ENCODE measurements at regions not wholly inside any gene's neighbourhood (a gene's known extent, or its start where the extent isn't known, plus 50 kb on each side); places are given as distances from the start of the nearest gene placed in this dataset.

GRCh38 chr6:88360203-88360797 lies 194.2 kb upstream of the CNR1 start:
- Histone ChIP-seq H3F3A (ENCODE audit: insufficient read depth, low read length) (no peaks in the 10 kb centered on the region), H4K20me1 (ENCODE audit: insufficient read depth, low read length) (no peaks in the 10 kb centered on the region), H3K4me2 (ENCODE audit: low read depth, low read length) (no peak overlapping the region), H3K27ac (ENCODE audit: low read length) (no peak overlapping the region), H3K9me2 (replicated peaks; ENCODE audit: insufficient read depth, low read length) (no peaks in the 10 kb centered on the region), H3K79me2 (ENCODE audit: low read length) (no peaks in the 10 kb centered on the region), H2AFZ (ENCODE audit: low read length) (no peak overlapping the region), H3K27me3 (replicated peaks; ENCODE audit: insufficient read depth, low read length) (no peaks in the 10 kb centered on the region), H3K9me3 (replicated peaks; ENCODE audit: insufficient read depth, low read length) (no peaks in the 10 kb centered on the region), H3K4me1 (ENCODE audit: low read length) (no peaks in the 10 kb centered on the region), H3K36me3 (replicated peaks; ENCODE audit: insufficient read depth, low read length) (no peaks in the 10 kb centered on the region), H3K4me3 (ENCODE audit: low read length) (no peak overlapping the region), H3K9ac (ENCODE audit: low read length) (no peak overlapping the region)
- TF ChIP-seq EZH2phosphoT487 (IDR thresholded peaks at IDR 0.05; ENCODE audit: low read length) (no peak), EZH2 (optimal IDR thresholded peaks at IDR 0.05; ENCODE audit: low read depth, low read length) (no peak)
- no peak for DNase-seq

- Histone ChIP-seq H4K20me1 (ENCODE audit: insufficient read depth, low read length) (no peaks in the 10 kb centered on the region), H2AFZ (ENCODE audit: low read length) (no peak overlapping the region), H3K4me3 (ENCODE audit: low read length) (no peak overlapping the region), H3K36me3 (replicated peaks; ENCODE audit: insufficient read depth, low read length) (no peaks in the 10 kb centered on the region), H3K9me3 (replicated peaks; ENCODE audit: insufficient read depth, low read length) (no peaks in the 10 kb centered on the region), H3K9ac (ENCODE audit: low read length) (no peak overlapping the region), H3K27me3 (replicated peaks; ENCODE audit: insufficient read depth, low read length) (no peaks in the 10 kb centered on the region), H3K4me1 (ENCODE audit: low read length) (no peaks in the 10 kb centered on the region), H3K79me2 (ENCODE audit: low read length) (no peaks in the 10 kb centered on the region), H3K4me2 (ENCODE audit: low read depth, low read length) (no peak overlapping the region), H3F3A (ENCODE audit: insufficient read depth, low read length) (no peaks in the 10 kb centered on the region), H3K9me2 (replicated peaks; ENCODE audit: insufficient read depth, low read length) (no peaks in the 10 kb centered on the region), H3K27ac (ENCODE audit: low read length) (no peak overlapping the region)
- TF ChIP-seq EZH2 (optimal IDR thresholded peaks at IDR 0.05; ENCODE audit: low read depth, low read length) (no peak), CTCF (IDR thresholded peaks at IDR 0.05; ENCODE audit: low read length) (no peak), EZH2phosphoT487 (IDR thresholded peaks at IDR 0.05; ENCODE audit: low read length) (no peak)
- no peak for DNase-seq
Measured at GRCh38 chr6:88359530-88360202, 193.5 kb upstream of the CNR1 start.

GRCh38 chr6:88358846-88359245 lies 192.7 kb upstream of the CNR1 start:
- Histone ChIP-seq H4K20me1 (ENCODE audit: insufficient read depth, low read length) (no peaks in the 10 kb centered on the region), H3K36me3 (replicated peaks; ENCODE audit: insufficient read depth, low read length) (no peaks in the 10 kb centered on the region), H3K27me3 (replicated peaks; ENCODE audit: insufficient read depth, low read length) (no peaks in the 10 kb centered on the region), H3K9me3 (replicated peaks; ENCODE audit: insufficient read depth, low read length) (no peaks in the 10 kb centered on the region), H3K79me2 (ENCODE audit: low read length) (no peaks in the 10 kb centered on the region), H2AFZ (ENCODE audit: low read length) (no peak overlapping the region), H3K4me3 (ENCODE audit: low read length) (no peak overlapping the region), H3K9ac (ENCODE audit: low read length) (no peak overlapping the region), H3F3A (ENCODE audit: insufficient read depth, low read length) (no peaks in the 10 kb centered on the region), H3K27ac (ENCODE audit: low read length) (no peak overlapping the region), H3K4me2 (ENCODE audit: low read depth, low read length) (no peak overlapping the region), H3K9me2 (replicated peaks; ENCODE audit: insufficient read depth, low read length) (no peaks in the 10 kb centered on the region), H3K4me1 (ENCODE audit: low read length) (no peaks in the 10 kb centered on the region)
- no peak for DNase-seq
- TF ChIP-seq CTCF (IDR thresholded peaks at IDR 0.05; ENCODE audit: low read length), result no peak
- no peak for TF ChIP-seq EZH2phosphoT487 (IDR thresholded peaks at IDR 0.05; ENCODE audit: low read length)
- TF ChIP-seq EZH2 (optimal IDR thresholded peaks at IDR 0.05; ENCODE audit: low read depth, low read length), result no peak

- Histone ChIP-seq H3F3A (ENCODE audit: insufficient read depth, low read length) (no peaks in the 10 kb centered on the region), H3K79me2 (ENCODE audit: low read length) (no peaks in the 10 kb centered on the region), H2AFZ (ENCODE audit: low read length) (no peak overlapping the region), H3K27ac (ENCODE audit: low read length) (no peak overlapping the region), H4K20me1 (ENCODE audit: insufficient read depth, low read length) (no peaks in the 10 kb centered on the region), H3K36me3 (replicated peaks; ENCODE audit: insufficient read depth, low read length) (no peaks in the 10 kb centered on the region), H3K27me3 (replicated peaks; ENCODE audit: insufficient read depth, low read length) (no peaks in the 10 kb centered on the region), H3K4me2 (ENCODE audit: low read depth, low read length) (no peak overlapping the region), H3K9ac (ENCODE audit: low read length) (no peak overlapping the region), H3K4me1 (ENCODE audit: low read length) (no peaks in the 10 kb centered on the region), H3K9me3 (replicated peaks; ENCODE audit: insufficient read depth, low read length) (no peaks in the 10 kb centered on the region), H3K4me3 (ENCODE audit: low read length) (no peak overlapping the region), H3K9me2 (replicated peaks; ENCODE audit: insufficient read depth, low read length) (no peaks in the 10 kb centered on the region)
- TF ChIP-seq CTCF (IDR thresholded peaks at IDR 0.05; ENCODE audit: low read length) (no peak), EZH2 (optimal IDR thresholded peaks at IDR 0.05; ENCODE audit: low read depth, low read length) (no peak), EZH2phosphoT487 (IDR thresholded peaks at IDR 0.05; ENCODE audit: low read length) (no peak)
- no peak for DNase-seq
Measured at GRCh38 chr6:88349511-88349910, 183.4 kb upstream of the CNR1 start.

Measured in MM.1S (cell line).